ENCODE measurements at regions not wholly inside any gene's neighbourhood (a gene's known extent, or its start where the extent isn't known, plus 50 kb on each side); places are given as distances from the start of the nearest gene placed in this dataset.
"Not testable (repeated sequence)": the region's sequence is repeated elsewhere in the genome, so short reads cannot be mapped to it uniquely, and the experiment has no call there.

- TF ChIP-seq POLR2A (IDR thresholded peaks at IDR 0.05) (no peak), CTCF (IDR thresholded peaks at IDR 0.05) (no peak)
- intact Hi-C loops (cut with DNase I) = no loop called here
- H3K4me3 ChIP-seq = no peak overlapping the region
- no peaks in the 10 kb centered on the region for H3K9me3 ChIP-seq (replicated peaks in 1 of 3)
- DNase-seq = no peak
- H3K4me1 ChIP-seq (replicated peaks in 1 of 2) = no peaks in the 10 kb centered on the region
- H3K27ac ChIP-seq = no peak overlapping the region
- H3K27me3 ChIP-seq = no peaks in the 10 kb centered on the region
- no peaks in the 10 kb centered on the region for H3K36me3 ChIP-seq (replicated peaks in 1 of 2)
These were observed 78.9 kb upstream of the ZSWIM2 start for GRCh38 chr2:186927867-186928191.

DNA sequence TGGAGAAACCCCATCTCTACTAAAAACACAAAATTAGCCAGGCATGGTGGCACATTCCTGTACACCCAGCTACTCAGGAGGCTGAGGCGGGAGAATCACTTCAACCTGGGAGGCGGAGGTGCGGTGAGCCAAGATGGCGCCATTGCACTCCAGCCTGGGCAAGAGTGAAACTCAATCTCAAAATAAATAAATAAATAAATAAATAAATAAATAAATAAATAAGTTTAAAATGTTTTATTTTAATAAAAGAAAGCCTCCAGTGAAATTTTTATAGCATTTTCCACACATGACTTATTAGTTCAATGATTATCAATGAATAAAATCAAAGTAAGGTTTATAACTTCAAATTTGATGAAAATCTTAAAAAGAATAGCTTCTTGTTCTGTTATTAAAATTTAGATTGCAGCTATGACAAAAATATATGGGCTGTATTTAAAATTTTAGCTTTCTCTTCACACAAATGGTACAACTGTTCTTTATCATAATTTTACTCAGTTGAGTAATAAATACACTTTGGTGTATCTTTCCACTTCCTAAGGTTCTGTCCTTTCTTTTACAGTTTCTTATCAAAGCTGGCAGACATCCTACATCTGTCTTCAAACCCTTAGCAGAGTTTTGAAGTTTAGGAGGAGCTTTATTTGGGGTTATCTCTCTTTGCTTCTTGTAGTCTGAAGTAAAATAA lies 78.4 kb upstream of the ZSWIM2 start:
- Histone ChIP-seq H3K27ac (no peak overlapping the region), H3K9me3 (replicated peaks in 1 of 3) (no peaks in the 10 kb centered on the region), H3K27me3 (no peaks in the 10 kb centered on the region), H3K4me3 (no peak overlapping the region), H3K36me3 (replicated peaks in 1 of 2) (no peaks in the 10 kb centered on the region), H3K4me1 (replicated peaks in 1 of 2) (no peaks in the 10 kb centered on the region)
- no peak for DNase-seq
- WGBS, 4 donors = 95 to 100% (median 96%) methylated on average over 4 of the region's 4 CpGs
- intact Hi-C loops (cut with DNase I) = no loop called here
- TF ChIP-seq CTCF (IDR thresholded peaks at IDR 0.05) (no peak), POLR2A (IDR thresholded peaks at IDR 0.05) (no peak)

- no peaks in the 10 kb centered on the region for H3K36me3 ChIP-seq (replicated peaks in 1 of 2)
- H3K4me3 ChIP-seq = no peak overlapping the region
- no peaks in the 10 kb centered on the region for H3K9me3 ChIP-seq (replicated peaks in 1 of 3)
- no peaks in the 10 kb centered on the region for H3K27me3 ChIP-seq
- TF ChIP-seq POLR2A (IDR thresholded peaks at IDR 0.05) = no peak
- no peak for TF ChIP-seq CTCF (IDR thresholded peaks at IDR 0.05)
- DNase-seq = no peak
- no peaks in the 10 kb centered on the region for H3K4me1 ChIP-seq (replicated peaks in 1 of 2)
- intact Hi-C loops (cut with DNase I) = no loop called here
- H3K27ac ChIP-seq = no peak overlapping the region
- 35 to 84% (median 43%) methylated on average over 1 of the region's 1 CpG for WGBS, 4 donors
These were observed 76.5 kb upstream of the ZSWIM2 start for GRCh38 chr2:186925514-186925913.

GRCh38 chr2:186922316-186922715 lies 73.3 kb upstream of the ZSWIM2 start:
- H3K27me3 ChIP-seq; intact Hi-C loops (cut with DNase I); H3K27ac ChIP-seq; H3K4me3 ChIP-seq; H3K4me1 ChIP-seq (replicated peaks in 1 of 2); DNase-seq; H3K9me3 ChIP-seq (replicated peaks in 1 of 3); H3K36me3 ChIP-seq (replicated peaks in 1 of 2): not testable (repeated sequence)
- 92 to 96% (median 95%) methylated on average over 3 of the region's 3 CpGs for WGBS, 4 donors

GRCh38 chr2:186919296-186919695 lies 70.3 kb upstream of the ZSWIM2 start:
- TF ChIP-seq POLR2A (IDR thresholded peaks at IDR 0.05) (no peak), CTCF (IDR thresholded peaks at IDR 0.05) (no peak)
- Histone ChIP-seq H3K36me3 (replicated peaks in 1 of 2) (no peaks in the 10 kb centered on the region), H3K4me3 (no peak overlapping the region), H3K9me3 (replicated peaks in 1 of 3) (no peaks in the 10 kb centered on the region), H3K27me3 (no peaks in the 10 kb centered on the region), H3K4me1 (replicated peaks in 1 of 2) (no peaks in the 10 kb centered on the region), H3K27ac (no peak overlapping the region)
- no peak for DNase-seq
- 11 to 59% (median 49%) methylated on average over 2 of the region's 2 CpGs for WGBS, 4 donors
- intact Hi-C loops (cut with DNase I) = no loop called here
